ENCODE measurements at regions not wholly inside any gene's neighbourhood (a gene's known extent, or its start where the extent isn't known, plus 50 kb on each side); places are given as distances from the start of the nearest gene placed in this dataset.
A peak's percentile ranks its signal among the peaks of the same experiment; 100 is the strongest.
"Not testable (repeated sequence)": the region's sequence is repeated elsewhere in the genome, so short reads cannot be mapped to it uniquely, and the experiment has no call there.

DNA sequence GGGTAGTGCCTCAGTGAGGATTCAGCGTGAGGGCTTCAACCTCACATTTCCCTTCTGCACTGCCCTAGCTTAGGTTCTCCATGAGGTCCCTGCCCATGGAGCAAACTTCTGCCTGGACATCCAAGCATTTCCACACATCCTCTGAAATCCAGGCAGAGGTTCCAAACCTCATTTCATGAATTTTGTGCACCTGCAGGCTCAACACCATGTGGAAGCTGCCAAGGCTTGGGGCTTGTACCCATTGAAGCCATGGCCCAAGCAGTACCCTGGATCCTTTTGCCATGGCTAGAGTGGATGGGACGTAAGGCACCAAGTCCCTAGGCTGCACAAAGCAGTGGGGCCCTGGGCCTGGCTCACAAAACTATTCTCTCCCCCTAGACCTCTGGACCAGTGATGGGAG is 877.1 kb upstream of the KLHL1 start:
- FAIRE-seq: no peak

DNA sequence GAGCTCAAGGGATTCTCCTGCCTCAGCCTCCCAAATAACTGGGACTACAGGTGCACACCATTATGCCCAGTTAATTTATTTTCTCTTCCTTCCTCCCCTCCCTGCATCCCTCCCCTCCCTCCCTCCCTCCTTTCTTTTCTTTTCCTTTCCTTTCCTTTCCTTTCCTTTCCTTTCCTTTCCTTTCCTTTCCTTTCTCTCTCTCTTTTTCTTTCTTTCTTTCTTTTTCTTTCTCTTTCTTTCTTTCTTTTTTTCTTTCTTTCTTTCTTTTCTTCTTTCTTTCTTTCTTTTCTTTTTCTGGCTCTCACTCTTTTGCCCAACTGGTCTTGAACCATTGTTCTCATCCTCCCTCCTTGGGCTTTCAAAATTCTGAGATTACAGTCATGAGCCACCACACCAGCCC is 873.0 kb upstream of the KLHL1 start:
- FAIRE-seq: not testable (repeated sequence)

DNA sequence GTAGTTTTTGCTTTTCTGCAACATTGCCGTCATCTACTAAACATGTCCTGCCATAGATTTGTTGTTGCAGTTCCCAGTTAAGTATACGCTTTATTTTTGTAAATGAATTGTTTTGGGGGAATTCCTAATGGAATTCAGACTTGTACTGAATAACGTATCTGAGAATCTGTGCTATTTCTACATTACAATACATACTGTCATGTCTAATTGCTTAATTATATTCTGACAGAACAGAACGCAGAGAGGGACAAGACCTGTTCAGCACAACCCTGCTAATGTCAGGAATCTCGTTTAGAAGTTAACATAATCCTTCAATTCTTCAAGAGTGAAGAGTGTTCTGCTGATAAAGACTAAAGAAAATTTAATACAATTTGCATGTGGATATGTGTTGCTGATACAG is 861.1 kb upstream of the KLHL1 start:
- no peak for FAIRE-seq

DNA sequence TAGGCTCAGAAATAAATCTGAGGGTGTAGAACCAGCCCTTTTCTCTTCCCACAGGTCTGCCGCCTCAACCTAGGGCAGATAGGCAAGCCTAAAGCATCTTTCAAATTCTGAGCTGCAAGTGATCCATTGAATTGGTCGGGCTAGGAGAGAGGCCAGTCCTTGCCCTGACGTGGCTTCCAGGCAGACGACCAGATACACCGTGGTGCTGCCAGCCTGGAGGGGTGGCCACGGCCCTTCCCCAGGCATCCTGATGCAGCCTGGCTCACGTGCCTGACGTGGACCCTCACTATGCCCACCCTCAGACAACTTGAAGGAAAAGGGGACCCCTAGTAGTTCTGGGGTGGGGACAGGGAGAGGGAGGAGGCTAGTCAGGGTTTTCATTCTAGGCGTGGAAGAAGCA is 859.3 kb upstream of the KLHL1 start:
- no peak for FAIRE-seq

DNA sequence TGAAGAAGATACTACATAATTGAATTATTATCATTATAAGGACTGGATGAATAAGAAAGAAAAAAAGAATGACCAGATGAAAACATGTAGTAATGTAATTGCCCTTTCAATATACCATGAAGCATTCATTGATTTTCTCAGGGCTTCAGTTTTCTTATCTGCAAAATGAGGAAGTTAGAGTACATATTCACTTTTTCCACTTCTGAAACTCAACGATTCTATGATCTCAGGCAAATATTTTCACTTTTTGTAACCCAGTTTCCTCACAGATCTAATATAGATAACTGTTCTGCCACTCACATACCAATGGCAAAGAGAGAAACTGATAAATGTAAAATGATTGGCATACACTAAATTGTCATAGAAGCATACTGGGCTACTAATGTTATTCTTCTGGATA is 856.6 kb upstream of the KLHL1 start:
- no peak for FAIRE-seq

DNA sequence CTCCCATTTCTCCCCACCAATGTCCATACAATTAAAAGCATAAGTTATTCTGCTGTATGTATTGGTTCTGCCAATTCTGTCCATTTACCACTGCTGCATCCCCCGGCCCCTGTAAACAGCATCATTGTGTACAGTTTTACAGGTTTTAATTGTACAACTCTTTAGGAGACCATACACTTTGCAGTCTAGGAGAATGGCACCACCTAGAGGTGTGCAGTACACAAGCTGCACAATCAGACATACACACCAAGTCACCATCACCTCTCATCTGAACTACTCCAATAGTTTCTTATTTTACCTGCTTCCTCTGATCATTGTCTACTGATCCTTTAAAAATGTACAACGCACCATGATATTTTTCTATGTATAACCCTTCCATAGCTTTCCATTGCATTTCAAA is 855.9 kb upstream of the KLHL1 start:
- no peak for FAIRE-seq

DNA sequence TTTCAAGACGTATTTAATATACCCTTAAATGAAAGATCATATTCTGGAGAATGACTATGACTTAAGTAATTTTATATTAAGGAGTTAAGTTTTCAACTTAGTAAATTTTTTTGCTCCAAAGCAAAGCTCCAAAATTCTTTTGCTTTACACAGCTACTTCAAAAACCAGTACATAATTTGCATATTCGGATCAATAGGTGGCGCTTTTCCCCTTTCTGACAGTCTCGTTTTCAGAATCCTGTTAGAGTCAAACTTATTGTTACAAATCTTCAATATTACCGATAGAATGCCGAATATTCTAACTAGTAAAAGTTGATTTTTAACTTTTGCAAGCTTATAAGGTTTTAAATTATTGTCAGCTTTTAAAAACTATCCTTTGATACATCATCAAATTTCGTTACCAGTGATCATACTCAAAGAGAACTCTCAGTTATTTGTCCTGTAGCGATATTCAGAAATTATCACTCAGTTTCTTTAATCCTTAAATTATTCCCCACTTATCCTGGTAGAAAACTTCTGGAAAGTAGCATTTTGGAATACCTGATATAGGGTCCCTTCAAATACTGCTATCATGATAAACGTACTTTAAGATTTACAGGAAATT is 852.7 kb upstream of the KLHL1 start:
- peak; percentile 82 for FAIRE-seq

DNA sequence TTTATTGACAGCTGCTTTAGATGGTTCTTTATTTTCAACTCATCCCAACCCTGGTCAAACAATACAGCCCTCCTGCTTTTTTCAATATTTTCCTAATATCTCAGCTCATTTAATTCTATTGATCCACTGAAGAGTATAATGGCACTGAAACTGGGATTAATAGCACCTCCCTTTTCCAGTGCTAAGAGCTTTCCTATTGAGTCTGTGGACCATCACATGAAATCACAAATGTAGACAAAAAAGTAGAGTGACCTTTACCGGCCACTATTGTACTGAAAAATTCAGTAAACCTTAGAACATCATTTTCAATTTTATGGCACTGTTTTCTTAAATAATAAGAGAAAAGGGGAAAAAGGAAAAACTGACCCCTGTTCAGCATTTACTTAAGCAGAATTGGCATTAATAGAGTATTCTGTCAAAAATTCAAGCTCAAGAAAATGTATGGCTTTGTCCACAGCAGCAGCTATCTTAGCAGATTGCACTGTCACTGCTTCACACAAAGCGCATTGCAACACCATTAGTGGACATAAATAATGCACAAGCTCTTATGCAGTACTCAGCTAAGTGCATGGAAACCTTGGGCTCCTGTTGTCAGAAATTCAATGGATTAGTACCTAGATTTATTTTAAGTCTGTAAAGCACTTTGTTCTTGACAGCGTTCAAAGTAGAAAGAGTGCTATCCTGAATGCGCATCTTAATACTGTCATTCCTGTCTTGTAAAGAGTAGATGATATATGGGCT is 851.0 kb upstream of the KLHL1 start:
- FAIRE-seq: no peak

DNA sequence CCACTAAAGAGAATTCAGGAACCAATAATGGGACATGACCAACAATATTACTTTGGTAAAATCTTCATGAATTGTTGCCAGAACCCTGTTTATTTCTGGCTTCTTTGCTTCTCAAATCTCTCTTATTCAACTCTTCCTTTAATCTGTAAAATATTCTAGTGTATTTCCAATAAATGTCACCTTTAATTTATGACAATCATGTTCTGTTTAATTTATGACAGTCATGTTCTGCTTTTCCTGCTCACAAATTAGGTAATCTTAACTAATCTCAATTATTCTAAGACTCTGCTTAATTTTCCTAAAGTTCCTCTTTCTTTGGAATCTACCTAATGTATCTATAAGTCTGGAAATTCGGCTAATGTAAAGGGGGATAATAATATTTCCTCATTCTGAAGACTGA is 847.6 kb upstream of the KLHL1 start:
- FAIRE-seq: no peak

DNA sequence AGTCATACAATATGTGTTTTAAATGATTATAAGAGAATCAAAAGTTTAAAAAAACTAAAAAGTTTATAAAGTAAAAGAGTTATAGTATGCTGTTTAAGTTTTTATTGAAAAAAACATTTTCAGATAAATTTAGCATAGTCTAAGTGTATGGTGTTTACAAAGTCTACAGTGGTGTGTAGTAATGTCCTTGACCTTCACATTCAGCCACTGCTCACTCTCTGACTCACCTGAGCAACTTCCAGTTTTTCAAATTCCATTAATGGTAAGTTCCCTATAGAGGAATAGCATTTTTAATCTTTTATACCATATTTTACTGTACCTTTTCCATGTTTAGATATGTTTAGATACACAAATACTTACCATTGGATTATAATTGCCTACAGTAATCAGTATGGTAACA is 842.4 kb upstream of the KLHL1 start:
- no peak for FAIRE-seq

DNA sequence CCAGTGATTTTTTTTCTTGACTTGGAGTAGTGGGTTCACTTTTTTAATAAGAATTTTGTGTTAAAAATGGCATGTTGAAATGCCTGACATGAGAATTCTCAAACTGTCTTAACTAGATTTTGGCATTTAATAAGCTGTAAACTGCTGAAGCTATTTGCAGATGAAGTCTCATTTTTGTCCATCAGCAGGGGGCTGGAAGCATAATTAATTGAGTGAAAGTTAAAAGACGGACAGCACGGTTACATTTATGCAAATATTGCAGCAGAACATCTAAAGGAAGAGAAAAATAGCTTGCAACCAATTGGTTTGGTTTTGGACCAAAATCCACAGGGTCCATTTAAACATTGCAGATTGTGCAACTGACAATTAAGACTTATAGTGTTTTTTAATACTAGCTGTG is 837.3 kb upstream of the KLHL1 start:
- FAIRE-seq: no peak

DNA sequence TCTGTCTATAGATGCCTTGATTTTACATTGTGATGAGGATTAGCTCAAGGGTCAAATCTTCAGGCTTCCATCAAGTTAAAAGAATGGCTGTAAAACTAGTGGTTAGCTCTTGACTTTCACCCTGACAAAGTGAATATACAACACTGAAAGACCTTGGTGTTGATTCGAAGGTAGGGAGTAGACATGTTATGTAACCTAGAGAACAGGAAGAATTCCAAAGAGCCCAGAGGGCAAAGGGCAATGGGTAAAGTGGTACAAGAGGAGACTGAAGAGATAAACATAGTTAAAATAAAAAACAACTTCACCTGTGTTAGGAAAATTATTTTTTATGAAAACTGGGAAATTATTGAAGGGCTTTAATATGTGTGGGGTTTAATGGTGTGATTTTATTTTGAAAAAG is 833.2 kb upstream of the KLHL1 start:
- FAIRE-seq: no peak

DNA sequence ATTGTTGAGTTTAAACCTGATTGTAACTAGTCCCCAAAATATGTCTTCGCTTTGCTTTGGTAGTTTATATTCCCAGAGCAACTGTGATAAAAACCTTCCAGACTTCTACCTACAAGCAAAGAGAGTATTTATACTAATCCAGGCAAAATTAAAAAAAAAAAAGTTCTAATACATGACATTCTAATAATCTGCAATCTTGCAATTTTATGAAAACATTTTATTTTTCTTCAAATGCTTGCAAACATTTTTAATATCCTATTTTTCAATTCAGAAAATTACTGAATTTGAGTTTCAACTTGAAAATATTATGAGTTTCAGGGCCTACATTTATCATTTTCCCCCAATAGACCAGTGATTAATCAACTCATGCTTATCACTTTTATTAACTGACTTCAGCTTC is 830.2 kb upstream of the KLHL1 start:
- FAIRE-seq: no peak

DNA sequence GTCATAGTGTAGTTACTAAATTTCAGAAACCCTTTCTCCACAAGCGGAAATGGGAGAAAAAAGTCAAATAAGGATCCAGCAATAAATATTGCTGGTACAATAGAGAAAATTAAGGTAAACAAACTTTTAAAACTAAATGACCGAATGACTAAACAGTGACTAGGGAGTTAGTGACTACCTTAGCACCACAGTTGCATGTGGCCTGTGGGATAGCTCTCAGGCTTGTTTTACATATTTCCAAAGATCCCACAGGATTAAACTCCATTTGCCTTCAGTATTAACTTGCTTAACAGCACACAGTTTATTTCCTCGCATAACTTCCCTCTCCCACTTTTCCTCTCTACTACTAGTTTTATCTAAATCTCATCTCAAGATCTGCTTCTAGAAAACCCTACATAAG is 824.3 kb upstream of the KLHL1 start:
- no peak for FAIRE-seq

DNA sequence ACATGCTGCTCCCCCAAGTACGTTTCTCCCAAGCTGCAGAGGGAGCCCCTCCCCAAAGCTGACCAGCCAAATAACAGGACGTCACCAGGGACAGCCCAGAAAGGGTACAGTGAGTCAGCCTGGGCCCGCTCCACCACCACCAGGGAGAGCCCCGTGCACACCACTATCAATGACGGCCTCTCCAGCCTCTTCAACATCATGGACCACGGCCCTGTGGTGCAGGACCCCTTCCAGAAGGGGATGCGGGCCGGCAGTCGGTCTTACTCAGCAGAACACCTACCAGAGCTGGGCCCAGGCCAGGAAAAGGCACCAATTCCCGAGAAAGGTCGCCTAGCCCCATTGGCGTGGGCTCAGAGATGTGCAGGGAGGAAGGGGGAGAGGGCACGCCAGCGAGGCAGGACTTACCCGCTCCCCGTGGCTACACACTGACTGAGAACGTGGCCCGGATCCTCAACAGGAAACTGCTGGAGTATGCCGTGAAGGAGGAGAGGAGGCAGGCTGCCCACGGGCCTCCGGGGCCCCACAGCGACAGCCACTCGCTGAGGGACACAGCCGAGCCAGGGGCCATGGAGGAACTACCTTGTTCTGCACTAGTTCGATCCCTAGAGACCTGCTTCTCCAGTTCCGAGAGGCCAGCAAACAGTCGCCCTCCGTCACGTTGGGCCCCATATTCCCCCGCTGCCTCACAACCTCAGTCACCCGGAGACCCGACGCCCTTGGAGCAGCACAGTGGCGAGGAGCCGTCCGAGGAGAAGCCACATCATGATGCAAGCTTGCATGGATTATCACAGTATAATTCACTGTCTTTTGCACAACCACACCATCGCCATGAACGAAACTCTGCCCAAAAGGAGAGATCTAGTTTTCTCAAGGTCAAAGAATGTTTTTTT is 815.9 kb upstream of the KLHL1 start:
- FAIRE-seq: no peak

DNA sequence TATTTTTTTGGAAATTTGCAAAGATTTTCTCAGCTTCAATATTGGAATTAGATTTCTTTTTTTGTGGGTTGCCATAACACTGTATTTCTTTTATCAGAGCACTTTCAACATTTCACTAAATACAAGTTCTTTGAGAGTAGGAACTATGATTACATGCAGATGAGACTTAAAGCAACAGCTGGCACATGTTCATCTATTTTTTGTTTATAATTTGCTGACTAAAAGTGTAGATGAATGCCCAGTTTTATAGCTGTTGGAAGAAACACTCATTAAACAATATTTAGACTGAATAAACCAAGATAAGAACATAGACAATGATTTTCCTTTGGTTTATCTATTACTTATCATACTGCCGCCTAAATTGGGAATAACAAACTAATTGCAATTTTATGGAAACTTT is 803.0 kb upstream of the KLHL1 start:
- no peak for FAIRE-seq

DNA sequence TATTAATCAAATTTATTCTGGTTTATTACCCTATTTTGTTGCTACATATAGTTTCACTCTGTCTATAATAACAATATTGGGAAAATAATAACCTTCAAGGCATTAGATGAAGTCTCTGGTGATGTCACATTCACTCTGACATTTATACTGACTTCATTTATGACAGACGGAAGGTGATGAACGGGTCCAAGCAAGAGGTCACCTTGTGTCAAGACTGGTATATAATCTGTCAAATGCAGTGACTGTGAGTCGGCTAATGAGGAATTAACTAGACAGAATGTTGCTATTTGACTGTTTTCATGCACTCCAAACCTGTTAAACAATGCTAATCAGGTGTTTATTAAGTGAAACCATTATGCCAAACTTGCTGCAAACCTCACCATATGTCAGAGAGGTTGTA is 800.5 kb upstream of the KLHL1 start:
- no peak for FAIRE-seq

DNA sequence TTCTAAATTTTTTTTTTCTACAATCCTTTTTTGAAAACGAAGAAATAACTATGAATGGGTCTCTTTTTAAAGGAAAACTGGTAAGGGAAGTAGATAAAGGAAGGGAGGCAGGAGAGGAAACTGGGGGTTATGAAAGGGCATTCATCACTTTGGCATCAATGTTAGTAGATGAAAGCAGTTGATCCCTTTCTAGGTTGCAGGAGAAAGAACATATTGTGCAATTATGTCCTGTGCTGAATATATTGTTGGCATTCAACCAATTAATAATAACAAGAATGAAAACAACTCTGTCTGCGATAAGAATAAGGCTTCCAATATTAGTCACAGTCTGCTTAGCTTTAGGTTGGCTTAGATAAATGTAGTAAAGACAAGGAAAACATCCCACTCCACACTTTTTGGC is 796.8 kb upstream of the KLHL1 start:
- FAIRE-seq: no peak

DNA sequence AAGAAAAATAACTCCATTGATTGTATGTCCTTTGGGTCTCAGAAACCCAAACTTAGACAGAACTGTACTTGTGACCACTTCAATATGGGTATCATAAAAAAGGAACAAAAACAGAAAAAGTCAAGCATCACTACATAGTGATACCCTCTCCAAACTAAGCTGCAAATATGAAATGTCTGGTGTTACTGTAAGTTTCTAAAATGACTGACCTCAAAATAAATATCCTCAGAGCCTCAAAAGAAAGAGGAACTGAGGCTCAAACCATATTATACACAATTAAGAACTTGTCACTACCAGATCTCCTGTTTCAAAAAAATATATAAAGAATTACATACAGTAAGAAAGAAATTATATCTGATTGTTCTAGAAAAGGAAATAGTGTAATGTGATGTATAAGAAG is 787.9 kb upstream of the KLHL1 start:
- no peak for FAIRE-seq

DNA sequence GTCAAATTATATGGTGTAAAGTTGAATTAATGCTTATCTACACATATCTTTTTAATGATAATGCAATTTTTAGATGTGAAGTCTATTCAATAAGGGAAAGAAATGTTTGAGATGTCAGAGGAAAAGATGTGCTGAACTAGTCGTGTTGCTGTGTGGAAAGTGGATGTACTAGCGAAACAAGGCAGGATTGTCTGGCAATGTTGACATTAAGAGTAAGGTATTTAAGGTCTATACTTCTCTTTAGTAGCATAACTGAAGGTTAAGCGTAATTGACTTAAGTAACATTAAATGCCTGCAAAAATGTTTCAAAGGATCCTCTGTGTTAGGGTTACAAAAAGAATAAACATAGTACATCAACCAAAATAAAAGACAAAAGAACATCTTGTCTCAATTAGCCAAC is 787.3 kb upstream of the KLHL1 start:
- FAIRE-seq: no peak

DNA sequence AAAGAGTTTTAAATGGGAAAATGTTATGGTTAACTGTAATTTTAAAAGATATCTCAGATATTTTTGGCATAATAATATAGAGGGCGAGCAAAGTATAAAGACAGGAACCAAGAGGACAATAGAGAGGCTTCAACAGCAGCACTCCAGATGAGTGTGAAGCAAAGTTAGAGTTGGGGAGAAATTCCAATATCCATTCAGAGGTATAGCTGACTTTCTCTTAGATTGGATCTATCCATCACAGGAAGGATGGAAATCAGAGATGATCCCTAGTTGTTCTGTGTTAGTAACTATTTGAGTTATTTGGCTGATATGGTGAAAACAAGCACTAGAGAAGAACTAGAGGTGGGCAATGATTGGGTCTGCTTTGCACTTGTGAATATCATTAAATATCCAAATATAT is 786.0 kb upstream of the KLHL1 start:
- no peak for FAIRE-seq

DNA sequence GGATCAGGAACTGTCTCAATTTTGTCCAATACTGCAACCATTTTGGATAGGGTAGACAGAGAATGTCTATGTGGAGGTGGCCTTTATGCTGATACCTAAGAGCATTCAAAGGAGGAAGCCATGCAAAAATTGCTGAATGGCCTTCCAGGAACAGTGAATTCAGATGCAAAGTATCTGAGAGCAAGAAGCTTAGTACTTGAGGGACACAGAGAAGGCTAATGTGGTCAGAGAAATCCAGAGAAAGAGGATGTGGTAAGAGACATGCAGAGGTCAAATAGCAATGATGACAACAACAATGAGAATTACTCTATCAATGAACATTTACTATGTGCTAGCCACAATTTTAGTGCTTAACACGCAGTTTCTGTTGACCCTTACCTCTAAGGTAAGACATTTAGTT is 785.6 kb upstream of the KLHL1 start:
- no peak for FAIRE-seq

DNA sequence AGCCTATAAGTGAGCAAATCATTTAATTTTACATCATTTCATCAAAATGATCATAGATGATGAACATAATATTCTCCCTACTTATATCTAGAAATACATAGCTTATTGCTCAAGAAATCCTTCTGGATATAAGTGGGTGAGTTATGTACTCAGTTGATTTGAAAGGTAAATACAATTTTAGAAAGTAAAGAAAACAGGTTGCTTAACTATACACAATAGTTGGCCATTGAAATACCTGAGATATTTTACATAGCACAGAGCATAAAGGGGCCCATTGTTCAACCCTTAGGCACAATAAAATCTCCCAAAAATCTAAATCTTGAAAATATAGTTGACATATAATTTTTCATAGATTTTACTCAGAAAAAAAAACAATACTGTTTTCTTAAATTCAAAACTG is 782.0 kb upstream of the KLHL1 start:
- no peak for FAIRE-seq

DNA sequence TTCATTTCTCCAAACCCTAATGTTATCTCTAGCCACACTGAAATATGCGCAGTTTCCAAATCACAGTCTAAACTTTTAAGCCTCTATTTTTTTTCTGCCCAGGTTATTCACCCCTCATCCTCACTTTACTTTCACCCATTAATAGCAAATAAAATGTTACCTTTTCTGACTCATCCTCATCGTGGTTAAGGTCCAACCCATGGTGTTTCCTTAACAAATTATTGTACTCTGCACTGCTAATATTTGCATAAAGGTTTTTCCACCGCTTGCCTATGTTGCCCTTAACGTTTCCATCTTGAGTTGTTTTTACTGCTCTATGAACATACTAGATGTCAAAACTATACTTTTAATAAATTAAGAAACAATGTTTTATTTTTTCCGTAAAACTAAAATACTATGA is 780.9 kb upstream of the KLHL1 start:
- FAIRE-seq: no peak
